Fibroblast of villous mesenchyme (primary cell): ENCODE measurements at regions not wholly inside any gene's neighbourhood (a gene's known extent, or its start where the extent isn't known, plus 50 kb on each side); places are given as distances from the start of the nearest gene placed in this dataset.
A peak's percentile ranks its signal among the peaks of the same experiment; 100 is the strongest.
"Not testable (repeated sequence)": the region's sequence is repeated elsewhere in the genome, so short reads cannot be mapped to it uniquely, and the experiment has no call there.

ENCODE experiments used
- DNase-seq: peaks from one replicate; pipeline ENCODE4 v3.0.0-alpha.2; 2010; ENCODE audit warnings: low read depth
- H3K4me3 ChIP-seq: 2 replicates; pipeline ENCODE4 v1.5.1; 2011; ENCODE audit warnings: low read depth, mild to moderate bottlenecking, low read length
- CTCF ChIP-seq: IDR thresholded peaks from 2 replicates; pipeline ENCODE4 v1.5.1; 2012; ENCODE audit warnings: low read depth, mild to moderate bottlenecking, low read length; ENCODE audit not compliant: insufficient read depth

- peak; percentile 76 for DNase-seq
- H3K4me3 ChIP-seq = no peak overlapping the region
- TF ChIP-seq CTCF = no peak
These were observed 105.4 kb downstream of the PSMG1 start for GRCh38 chr21:39077876-39078275.

- no peak for TF ChIP-seq CTCF
- no peak overlapping the region for H3K4me3 ChIP-seq
- no peak for DNase-seq
These were observed 108.7 kb downstream of the PSMG1 start for GRCh38 chr21:39074508-39074907.

GRCh38 chr21:39073717-39074116 is 109.5 kb downstream of the PSMG1 start:
- no peak for TF ChIP-seq CTCF
- H3K4me3 ChIP-seq = no peak overlapping the region
- no peak for DNase-seq

GRCh38 chr21:39073063-39073462 is 110.2 kb downstream of the PSMG1 start:
- no peak for TF ChIP-seq CTCF
- no peak for DNase-seq
- H3K4me3 ChIP-seq = no peak overlapping the region

GRCh38 chr21:39072468-39072867 is 110.8 kb downstream of the PSMG1 start:
- TF ChIP-seq CTCF = no peak
- no peak overlapping the region for H3K4me3 ChIP-seq
- no peak for DNase-seq

GRCh38 chr21:39071623-39072214 is 111.5 kb downstream of the PSMG1 start:
- peak; percentile 83 for DNase-seq
- no peak overlapping the region for H3K4me3 ChIP-seq
- TF ChIP-seq CTCF = no peak

- H3K4me3 ChIP-seq = not testable (repeated sequence)
These were observed 113.4 kb downstream of the PSMG1 start for GRCh38 chr21:39069856-39070255.

More at GRCh38 chr21:39069856-39070255, 113.4 kb downstream of the PSMG1 start:
- not testable (repeated sequence) for DNase-seq
